ENCODE measurements at regions not wholly inside any gene's neighbourhood (a gene's known extent, or its start where the extent isn't known, plus 50 kb on each side); places are given as distances from the start of the nearest gene placed in this dataset.
A peak's percentile ranks its signal among the peaks of the same experiment; 100 is the strongest.

GRCh38 chr6:40312213-40313015 lies 274.8 kb downstream of the LRFN2 start:
- no peak for DNase-seq

- DNase-seq = peak in 3 of 5 experiments; percentile 7 to 35 (median 12)
Measured at GRCh38 chr6:40308533-40309306, 278.4 kb downstream of the LRFN2 start.

GRCh38 chr6:40307712-40308111 lies 279.5 kb downstream of the LRFN2 start:
- no peak for DNase-seq

- DNase-seq = no peak
Measured at GRCh38 chr6:40302856-40303454, 284.2 kb downstream of the LRFN2 start.

- no peak for DNase-seq
Measured at GRCh38 chr6:40299681-40300080, 287.5 kb downstream of the LRFN2 start.

GRCh38 chr6:40298207-40298606 lies 289.0 kb downstream of the LRFN2 start:
- no peak for DNase-seq

- DNase-seq = no peak
Measured at GRCh38 chr6:40295251-40295950, 291.8 kb downstream of the LRFN2 start.

- DNase-seq = no peak
Measured at GRCh38 chr6:40293460-40294185, 293.5 kb downstream of the LRFN2 start.

GRCh38 chr6:40293060-40293459 lies 294.1 kb downstream of the LRFN2 start:
- DNase-seq = no peak

- no peak for DNase-seq
Measured at GRCh38 chr6:40290816-40291215, 296.3 kb downstream of the LRFN2 start.

GRCh38 chr6:40288919-40289318 lies 298.2 kb downstream of the LRFN2 start:
- no peak for DNase-seq

- no peak for DNase-seq
Measured at GRCh38 chr6:40287296-40287850, 299.8 kb downstream of the LRFN2 start.

- DNase-seq = no peak
Measured at GRCh38 chr6:40286721-40287120, 300.4 kb downstream of the LRFN2 start.

GRCh38 chr6:40285996-40286395 lies 301.2 kb downstream of the LRFN2 start:
- no peak for DNase-seq

- DNase-seq = no peak
Measured at GRCh38 chr6:40285535-40285934, 301.6 kb downstream of the LRFN2 start.

- no peak for DNase-seq
Measured at GRCh38 chr6:40282986-40283385, 304.2 kb downstream of the LRFN2 start.

- no peak for DNase-seq
Measured at GRCh38 chr6:40281402-40281801, 305.8 kb downstream of the LRFN2 start.

- DNase-seq = no peak
Measured at GRCh38 chr6:40280231-40280630, 306.9 kb downstream of the LRFN2 start.

- no peak for DNase-seq
Measured at GRCh38 chr6:40276141-40276540, 311.0 kb downstream of the LRFN2 start.

- DNase-seq = no peak
Measured at GRCh38 chr6:40274058-40274457, 313.1 kb downstream of the LRFN2 start.

- DNase-seq = no peak
Measured at GRCh38 chr6:40268614-40269013, 318.6 kb downstream of the LRFN2 start.

- DNase-seq = no peak
Measured at GRCh38 chr6:40268166-40268565, 319.0 kb downstream of the LRFN2 start.

All from T-helper 2 cell (primary cell).